GM19328 (cell line): ENCODE measurements at regions not wholly inside any gene's neighbourhood (a gene's known extent, or its start where the extent isn't known, plus 50 kb on each side); places are given as distances from the start of the nearest gene placed in this dataset.
"Not testable (repeated sequence)": the region's sequence is repeated elsewhere in the genome, so short reads cannot be mapped to it uniquely, and the experiment has no call there.

Source experiments
- ATAC-seq: cut with Tn5 transposase; IDR thresholded peaks from one replicate; pipeline ENCODE4 v1.9.1; 2021; ENCODE audit warnings: mild to moderate bottlenecking, moderate library complexity; ENCODE audit not compliant: unreplicated experiment

DNA sequence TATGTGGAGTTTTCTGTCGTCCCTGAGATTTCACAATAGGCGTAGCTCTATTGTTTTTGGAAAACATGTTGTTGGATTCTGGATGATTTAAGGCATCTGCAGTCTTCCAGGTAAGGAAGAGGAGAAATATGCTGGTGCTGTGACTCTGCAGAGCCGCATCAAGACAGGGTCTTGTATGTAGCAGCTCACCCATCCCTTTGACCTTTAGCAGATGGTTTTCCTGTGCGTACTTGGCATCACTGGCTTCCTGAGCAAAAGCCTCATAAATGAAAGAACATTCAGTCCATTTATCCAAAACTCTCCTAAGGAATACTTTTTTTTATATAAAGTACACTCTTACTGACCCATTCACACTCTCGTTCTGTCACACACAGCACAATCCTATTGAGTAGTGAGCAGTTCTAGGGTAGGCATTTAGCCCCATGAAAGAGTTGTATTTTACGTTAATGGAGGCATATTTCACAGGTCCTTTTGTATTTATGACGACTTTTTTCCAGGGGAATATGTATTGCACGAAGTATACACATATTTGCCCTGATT, 443.9 kb downstream of the STK39 start:
- ATAC-seq: no peak

- ATAC-seq: no peak
These were observed 452.7 kb downstream of the STK39 start for GRCh38 chr2:167794554-167795255.

GRCh38 chr2:167793725-167794124, 453.7 kb downstream of the STK39 start:
- ATAC-seq: no peak

GRCh38 chr2:167792126-167792525, 455.3 kb downstream of the STK39 start:
- no peak for ATAC-seq

DNA sequence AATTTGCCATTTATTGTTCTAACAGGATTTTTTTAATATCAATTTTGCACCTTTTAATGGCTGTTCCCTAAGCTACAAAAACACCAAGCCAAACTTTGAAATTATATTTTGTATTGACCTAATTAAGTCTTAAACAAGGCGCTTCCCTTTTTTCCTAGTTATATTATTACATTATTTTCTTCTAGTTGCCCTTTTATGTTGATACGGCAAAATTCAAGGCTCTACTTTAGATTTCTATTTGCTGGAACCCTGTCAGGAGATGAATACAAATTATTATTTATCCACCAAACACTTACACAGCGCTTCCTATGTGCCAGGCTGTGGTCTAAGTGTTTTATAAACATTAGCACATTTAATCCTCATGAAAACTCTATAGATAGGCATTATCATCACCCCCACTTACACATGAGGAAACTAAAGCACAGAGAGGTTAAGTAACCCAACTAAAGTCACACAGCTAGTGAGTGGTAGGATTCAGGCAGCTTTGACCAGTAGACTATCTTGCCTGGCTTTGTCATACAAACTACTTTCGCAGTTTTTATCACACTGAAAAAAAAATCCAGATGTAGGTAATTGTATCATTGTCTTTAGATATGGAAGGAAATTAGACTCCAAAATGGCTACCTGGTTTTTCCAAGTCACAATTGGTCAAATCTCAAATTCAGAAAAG, 456.5 kb downstream of the STK39 start:
- ATAC-seq: no peak

- ATAC-seq: no peak
These were observed 457.2 kb downstream of the STK39 start for GRCh38 chr2:167790189-167790588.

- no peak for ATAC-seq
These were observed 459.8 kb downstream of the STK39 start for GRCh38 chr2:167787562-167787961.

DNA sequence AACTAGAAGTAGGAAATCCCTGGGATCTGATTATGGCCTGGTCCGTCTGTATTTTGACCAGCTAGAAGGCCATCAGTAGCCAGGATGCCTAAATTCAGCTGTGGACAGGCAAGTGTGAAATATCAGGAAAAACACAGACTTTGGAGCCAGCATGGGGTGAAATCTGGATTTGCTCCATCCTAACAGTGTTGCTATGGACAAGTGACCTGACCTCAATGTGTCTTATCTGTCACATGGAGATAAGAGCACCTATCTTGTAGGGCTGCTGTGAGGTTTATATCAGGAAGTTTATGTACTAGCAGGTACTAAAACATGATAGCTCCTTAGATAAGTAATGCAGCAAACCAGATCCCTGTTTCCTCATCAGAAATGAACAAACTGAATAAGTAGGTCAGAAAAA, 460.4 kb downstream of the STK39 start:
- no peak for ATAC-seq

- ATAC-seq: no peak
These were observed 461.7 kb downstream of the STK39 start for GRCh38 chr2:167785606-167786216.

- no peak for ATAC-seq
These were observed 463.3 kb downstream of the STK39 start for GRCh38 chr2:167784084-167784425.

DNA sequence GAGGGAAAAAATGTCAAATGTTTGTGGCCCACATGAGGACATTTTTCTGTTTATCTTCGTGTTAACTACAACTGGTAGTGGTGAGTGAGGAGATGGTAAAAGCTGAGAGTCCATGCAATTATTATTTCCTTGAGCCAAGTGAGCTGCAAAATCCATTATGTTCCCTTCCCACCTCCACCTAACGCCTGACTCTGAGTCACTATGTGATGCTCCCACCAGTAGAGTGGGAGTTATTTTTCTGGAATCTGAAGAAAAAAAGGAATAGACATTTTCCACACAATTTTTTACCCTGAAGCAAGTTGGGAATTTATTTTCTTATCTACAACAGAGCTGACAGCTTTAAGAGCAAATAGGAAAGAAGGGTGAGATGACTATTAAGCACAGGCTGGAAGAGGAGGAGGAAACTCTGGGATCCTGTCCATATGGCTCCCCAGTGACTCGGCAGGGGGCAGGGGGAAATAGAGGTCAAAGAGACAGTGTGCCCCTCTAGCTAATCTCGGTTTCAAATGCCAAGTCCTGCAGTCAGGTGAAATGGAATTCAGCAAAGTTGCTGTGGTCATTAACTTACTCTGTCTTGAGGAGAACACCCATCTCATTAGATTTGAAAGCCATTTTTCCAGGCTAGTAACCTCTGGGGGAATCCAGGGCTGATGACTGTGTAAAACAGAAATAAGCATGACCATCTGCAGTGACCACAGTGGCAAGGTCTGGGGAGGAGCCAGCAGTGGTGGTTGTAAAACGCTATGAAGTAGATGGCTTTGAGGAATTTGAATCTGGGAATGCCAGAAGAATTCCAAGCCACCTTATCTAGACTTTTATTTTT, 463.9 kb downstream of the STK39 start:
- ATAC-seq: no peak

DNA sequence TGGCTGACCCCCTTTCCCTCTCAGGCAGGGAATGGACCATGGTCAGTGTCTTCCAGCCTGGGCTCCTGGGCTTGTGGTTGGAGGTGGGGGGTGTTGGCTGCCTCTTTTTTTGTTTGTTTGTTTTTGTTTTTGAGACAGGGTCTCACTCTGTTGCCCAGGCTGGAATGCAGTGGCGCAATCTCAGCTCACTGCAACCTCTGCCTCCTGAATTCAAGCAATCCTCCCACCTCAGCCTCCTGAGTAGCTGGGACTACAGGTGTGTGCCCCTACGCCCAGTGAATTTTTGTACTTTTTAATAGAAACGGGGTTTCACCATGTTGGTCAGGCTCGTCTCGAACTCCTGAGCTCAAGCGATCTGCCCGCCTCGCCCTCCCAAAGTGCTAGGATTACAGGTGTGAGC, 465.8 kb downstream of the STK39 start:
- not testable (repeated sequence) for ATAC-seq

- no peak for ATAC-seq
These were observed 471.0 kb downstream of the STK39 start for GRCh38 chr2:167776359-167776758.

GRCh38 chr2:167771628-167772027, 475.8 kb downstream of the STK39 start:
- no peak for ATAC-seq

- no peak for ATAC-seq
These were observed 478.4 kb downstream of the STK39 start for GRCh38 chr2:167769020-167769419.

GRCh38 chr2:167767830-167768229, 479.6 kb downstream of the STK39 start:
- ATAC-seq: no peak

- no peak for ATAC-seq
These were observed 482.5 kb downstream of the STK39 start for GRCh38 chr2:167764772-167765341.

DNA sequence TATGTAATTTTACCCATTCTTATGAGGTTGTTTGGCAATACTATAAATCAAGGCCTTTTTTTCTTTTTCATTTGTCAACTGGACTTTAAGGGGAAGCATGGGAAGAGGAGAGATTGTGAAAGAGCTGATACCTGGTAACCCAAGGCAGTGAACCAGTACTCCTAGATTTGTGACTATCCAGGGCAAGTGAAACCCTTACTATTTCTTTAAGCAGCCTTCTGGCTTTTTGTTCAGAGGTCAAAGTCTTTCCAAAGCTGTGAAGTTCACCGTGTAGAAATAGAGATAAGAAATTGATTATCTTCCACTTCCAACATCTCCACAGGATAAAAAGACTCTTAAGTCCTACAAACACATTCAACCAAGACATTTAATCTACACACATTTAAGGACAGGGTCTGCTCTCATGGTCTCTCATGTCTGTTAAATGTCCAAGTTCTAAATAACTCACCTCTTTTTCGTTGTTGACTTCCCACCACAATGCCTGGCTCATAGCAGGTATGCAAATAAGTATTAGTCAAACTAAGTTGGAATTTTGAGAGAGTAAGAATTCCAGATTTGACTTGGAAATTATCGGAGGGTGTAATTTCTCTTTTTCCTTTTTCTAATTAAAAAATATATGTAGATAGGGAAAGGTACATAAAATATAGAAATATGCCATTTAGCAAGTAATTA, 485.8 kb downstream of the STK39 start:
- ATAC-seq: no peak

DNA sequence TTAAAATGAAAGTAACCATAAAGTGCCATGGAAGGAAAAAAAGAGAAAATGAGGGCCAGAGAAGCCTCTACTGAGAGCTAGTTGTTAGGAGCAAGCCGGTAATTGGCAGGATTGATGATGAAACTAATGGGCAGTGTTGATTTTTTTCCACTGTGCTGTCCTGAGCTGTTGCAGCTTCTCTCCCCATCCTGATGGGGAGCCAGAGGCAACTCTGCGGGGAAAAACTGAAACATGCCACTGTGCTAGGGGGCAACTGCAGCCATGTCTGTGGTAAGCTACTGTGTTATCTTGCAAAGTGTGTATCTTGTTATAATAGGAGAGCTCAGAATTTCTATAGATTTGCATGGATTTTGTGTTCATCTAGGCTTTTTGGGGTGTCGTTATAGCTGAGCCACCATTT, 487.9 kb downstream of the STK39 start:
- ATAC-seq: no peak

GRCh38 chr2:167758292-167758691, 489.1 kb downstream of the STK39 start:
- no peak for ATAC-seq
